Neural progenitor cell (in vitro differentiated cells): ENCODE measurements at regions not wholly inside any gene's neighbourhood (a gene's known extent, or its start where the extent isn't known, plus 50 kb on each side); places are given as distances from the start of the nearest gene placed in this dataset.

ENCODE experiments used
- CTCF ChIP-seq: fragments of 200-600 bp; sonication (generic); IDR thresholded peaks from 2 replicates; pipeline ENCODE4 v1.5.1; 2017; ENCODE audit warnings: antibody characterized with exemption, mild to moderate bottlenecking
- EZH2 ChIP-seq: fragments of 200-600 bp; sonication (generic); IDR thresholded peaks from 2 replicates; pipeline ENCODE4 v1.6.1; 2017; ENCODE audit warnings: antibody characterized with exemption, mild to moderate bottlenecking, moderate library complexity

GRCh38 chr9:26539867-26540493, 352.6 kb downstream of the CAAP1 start:
- TF ChIP-seq CTCF = no peak
- TF ChIP-seq EZH2 = no peak
